ENCODE measurements at regions not wholly inside any gene's neighbourhood (a gene's known extent, or its start where the extent isn't known, plus 50 kb on each side); places are given as distances from the start of the nearest gene placed in this dataset.

DNA sequence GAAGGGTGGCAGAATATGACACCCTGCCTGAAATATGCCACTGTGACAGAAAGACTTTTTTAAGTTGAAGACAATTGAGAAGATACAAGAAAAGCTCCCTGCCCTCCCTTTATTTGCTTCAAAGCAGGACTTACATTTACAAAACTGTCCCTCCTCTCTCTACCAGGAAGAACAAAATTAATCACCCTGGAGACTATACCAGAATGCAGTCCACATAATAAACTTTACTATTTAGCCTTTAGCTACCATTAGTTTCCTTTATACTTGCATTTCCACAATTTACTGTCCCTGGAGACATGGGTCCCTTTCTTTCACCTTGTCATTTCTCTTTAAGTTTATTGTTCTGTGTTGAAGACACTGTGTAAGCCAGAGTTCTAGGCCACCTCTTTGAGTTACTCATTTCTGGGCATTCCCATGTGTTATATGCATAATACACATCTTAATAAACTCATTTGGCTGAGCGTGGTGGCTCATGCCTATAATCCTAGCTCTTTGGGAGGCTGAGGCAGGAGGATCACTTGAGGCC, 238.8 kb downstream of the RFC3 start:
- TF ChIP-seq, protein P1, sequence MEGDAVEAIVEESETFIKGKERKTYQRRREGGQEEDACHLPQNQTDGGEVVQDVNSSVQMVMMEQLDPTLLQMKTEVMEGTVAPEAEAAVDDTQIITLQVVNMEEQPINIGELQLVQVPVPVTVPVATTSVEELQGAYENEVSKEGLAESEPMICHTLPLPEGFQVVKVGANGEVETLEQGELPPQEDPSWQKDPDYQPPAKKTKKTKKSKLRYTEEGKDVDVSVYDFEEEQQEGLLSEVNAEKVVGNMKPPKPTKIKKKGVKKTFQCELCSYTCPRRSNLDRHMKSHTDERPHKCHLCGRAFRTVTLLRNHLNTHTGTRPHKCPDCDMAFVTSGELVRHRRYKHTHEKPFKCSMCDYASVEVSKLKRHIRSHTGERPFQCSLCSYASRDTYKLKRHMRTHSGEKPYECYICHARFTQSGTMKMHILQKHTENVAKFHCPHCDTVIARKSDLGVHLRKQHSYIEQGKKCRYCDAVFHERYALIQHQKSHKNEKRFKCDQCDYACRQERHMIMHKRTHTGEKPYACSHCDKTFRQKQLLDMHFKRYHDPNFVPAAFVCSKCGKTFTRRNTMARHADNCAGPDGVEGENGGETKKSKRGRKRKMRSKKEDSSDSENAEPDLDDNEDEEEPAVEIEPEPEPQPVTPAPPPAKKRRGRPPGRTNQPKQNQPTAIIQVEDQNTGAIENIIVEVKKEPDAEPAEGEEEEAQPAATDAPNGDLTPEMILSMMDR (IDR thresholded peaks at IDR 0.05; ENCODE audit: low read depth, low read length, missing control alignments): no peak
- no peak overlapping the region for H3K4me3 ChIP-seq (replicated peaks; ENCODE audit: low read depth, low read length)

DNA sequence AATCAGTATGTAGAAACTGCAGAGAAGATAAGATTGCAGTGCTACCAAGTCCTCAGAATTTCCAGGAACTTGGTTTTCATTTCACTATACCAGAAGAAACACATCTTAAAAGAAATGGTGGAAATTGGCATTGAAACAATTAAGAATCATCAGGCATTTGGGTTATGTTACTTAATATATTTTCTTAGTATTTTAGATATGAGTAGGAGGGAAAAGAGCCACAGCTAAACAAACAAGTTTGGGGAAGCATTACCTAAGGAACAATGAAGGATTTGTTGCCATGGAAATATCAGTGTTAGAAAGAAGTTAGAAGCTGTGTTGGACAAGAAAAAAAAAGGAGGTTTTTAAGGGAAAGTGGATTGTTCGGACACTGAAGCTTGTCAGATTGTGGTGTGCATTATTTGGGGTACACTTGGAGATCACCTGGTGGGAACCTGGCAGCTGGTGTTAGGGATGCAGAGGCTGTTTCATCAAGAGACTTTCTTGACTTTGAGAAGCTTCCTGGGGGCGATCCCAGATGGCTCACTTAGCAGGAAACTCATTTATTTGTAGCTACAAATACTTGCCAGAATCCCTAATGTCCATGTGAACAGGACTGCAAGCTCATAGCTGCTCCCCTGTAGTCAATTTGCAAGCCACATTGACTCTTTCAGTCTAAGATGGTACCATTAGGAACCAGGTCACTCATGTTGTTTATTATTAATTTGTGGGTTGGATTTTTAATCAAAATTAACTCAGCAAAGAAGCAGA, 246.7 kb downstream of the RFC3 start:
- no peak for DNase-seq (ENCODE audit: extremely low read depth, low read depth)
- TF ChIP-seq, protein P1 (IDR thresholded peaks at IDR 0.05; ENCODE audit: low read depth, low read length, missing control alignments): no peak
- H3K4me3 ChIP-seq (replicated peaks; ENCODE audit: low read depth, low read length): no peak overlapping the region

More for the DNA sequence above, 238.8 kb downstream of the RFC3 start:
- no peak for DNase-seq (ENCODE audit: extremely low read depth, low read depth)

DNA sequence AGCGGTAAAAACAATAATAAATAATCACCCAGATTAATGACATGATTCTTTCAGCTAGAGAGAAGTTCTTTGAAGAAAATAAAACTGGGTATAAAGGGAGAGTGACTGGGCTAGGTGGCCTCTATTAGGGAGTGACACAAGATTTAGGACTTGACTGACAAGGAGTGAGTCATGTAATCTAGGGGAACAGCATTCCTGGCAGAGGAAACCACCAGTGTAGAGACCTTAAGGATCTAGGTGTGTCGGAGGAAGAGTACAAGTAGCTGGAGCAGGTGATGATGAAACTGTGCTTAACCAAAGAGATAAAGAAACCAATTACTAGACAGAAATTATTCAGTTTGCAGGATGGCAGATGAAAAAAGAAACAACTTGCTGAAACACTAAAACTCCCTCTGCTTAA, 248.0 kb downstream of the RFC3 start:
- DNase-seq (ENCODE audit: extremely low read depth, low read depth): no peak
- TF ChIP-seq, protein P1 (IDR thresholded peaks at IDR 0.05; ENCODE audit: low read depth, low read length, missing control alignments): no peak

DNA sequence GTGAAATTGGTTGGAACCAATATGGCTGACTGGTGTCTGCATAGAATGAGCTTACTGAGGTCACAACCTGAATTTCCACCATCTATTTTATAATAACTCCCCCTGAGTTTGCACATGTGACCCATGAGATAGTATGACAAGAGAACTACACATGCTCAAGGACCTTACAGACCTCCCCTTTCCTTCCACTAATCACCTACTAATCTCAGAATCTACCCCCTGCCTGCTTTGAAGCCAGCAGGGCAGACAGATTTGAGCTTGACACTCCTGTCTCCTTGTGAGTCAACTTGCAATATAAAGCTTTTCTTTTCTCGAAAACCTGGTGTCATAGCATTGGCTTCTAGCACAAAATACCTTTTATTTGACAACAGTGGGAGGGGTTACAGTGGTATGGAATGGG, 248.4 kb downstream of the RFC3 start:
- no peak for DNase-seq (ENCODE audit: extremely low read depth, low read depth)
- H3K4me3 ChIP-seq (replicated peaks; ENCODE audit: low read depth, low read length): no peak overlapping the region
- TF ChIP-seq, protein P1 (IDR thresholded peaks at IDR 0.05; ENCODE audit: low read depth, low read length, missing control alignments): no peak

More for the DNA sequence above, 248.0 kb downstream of the RFC3 start:
- no peak overlapping the region for H3K4me3 ChIP-seq (replicated peaks; ENCODE audit: low read depth, low read length)

DNA sequence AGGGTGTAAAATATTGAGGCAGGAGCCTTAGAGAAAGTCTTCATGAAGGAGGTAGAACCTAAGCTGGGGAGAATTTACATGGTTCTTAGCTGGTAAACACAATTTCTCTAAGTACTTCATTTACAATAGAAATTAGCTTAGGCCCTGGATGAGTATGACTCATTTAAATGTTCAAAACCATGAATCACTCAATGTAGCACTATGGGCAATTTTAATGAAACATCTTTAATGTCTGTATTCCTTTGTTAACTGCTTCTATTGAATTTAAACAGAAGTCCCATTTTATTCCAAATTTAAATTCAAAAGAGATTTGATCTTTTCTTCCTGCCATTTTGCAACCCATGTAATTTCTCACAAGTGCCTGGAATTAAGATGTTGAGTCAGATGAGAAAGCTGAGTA, 252.1 kb downstream of the RFC3 start:
- TF ChIP-seq, protein P1 (IDR thresholded peaks at IDR 0.05; ENCODE audit: low read depth, low read length, missing control alignments): no peak
- H3K4me3 ChIP-seq (replicated peaks; ENCODE audit: low read depth, low read length): no peak overlapping the region
- no peak for DNase-seq (ENCODE audit: extremely low read depth, low read depth)

DNA sequence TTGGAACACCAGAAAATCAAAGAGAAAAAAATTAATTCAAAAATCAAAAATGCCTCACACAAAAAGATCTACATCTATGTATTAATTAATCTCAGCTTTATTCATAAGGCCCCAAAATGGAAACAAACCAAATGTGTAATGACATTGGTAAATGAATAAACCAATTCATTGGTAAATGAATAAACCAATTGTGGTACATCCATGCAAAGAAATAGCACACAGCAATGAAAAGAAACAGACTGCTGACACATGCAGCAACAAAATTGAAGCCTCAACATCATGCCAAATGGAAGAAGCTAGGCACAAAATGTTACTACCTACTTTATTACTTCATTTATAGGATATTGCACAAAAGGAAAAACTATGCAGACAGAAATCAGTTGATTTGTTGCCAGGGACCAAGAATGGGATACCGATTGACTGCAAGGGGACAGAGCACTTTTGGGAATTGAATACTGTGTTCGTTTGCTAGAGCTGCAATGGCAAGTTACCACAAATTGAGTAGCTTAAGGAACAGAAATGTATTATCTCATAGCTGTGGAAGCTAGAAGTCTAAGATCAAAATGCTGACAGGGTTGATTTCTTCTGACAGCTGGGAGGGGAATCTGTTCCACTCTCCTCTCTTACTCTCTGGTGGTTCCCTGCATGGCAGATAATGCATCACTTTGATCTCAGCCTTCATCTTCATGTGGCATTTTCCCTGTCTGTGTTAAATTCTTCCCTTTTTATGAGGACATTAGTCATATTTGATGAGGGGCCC, 252.8 kb downstream of the RFC3 start:
- TF ChIP-seq, protein P1 (IDR thresholded peaks at IDR 0.05; ENCODE audit: low read depth, low read length, missing control alignments): no peak
- no peak for DNase-seq (ENCODE audit: extremely low read depth, low read depth)

More for the DNA sequence above, 252.8 kb downstream of the RFC3 start:
- no peak overlapping the region for H3K4me3 ChIP-seq (replicated peaks; ENCODE audit: low read depth, low read length)
